Testis (tissue), 2 donors: ENCODE measurements at regions not wholly inside any gene's neighbourhood (a gene's known extent, or its start where the extent isn't known, plus 50 kb on each side); places are given as distances from the start of the nearest gene placed in this dataset.

ENCODE experiments used
- CTCF ChIP-seq, 3 experiments: fragments of 450-650 bp in 2 of 3; fragments of 200-600 bp in 1 of 3; sonication (generic) in 1 of 3; IDR thresholded peaks; one replicate each; pipeline ENCODE4 v1.5.1; 2016 to 2019; ENCODE audit warnings: antibody characterized with exemption in 3 of 3, mild to moderate bottlenecking in 2 of 3, moderate library complexity in 1 of 3
- POLR2A ChIP-seq: fragments of 450-650 bp; IDR thresholded peaks from one replicate; pipeline ENCODE4 v1.6.1; 2017; ENCODE audit warnings: antibody characterized with exemption, mild to moderate bottlenecking, moderate library complexity

- no peak for TF ChIP-seq CTCF (IDR thresholded peaks at IDR 0.05)
- no peak for TF ChIP-seq POLR2A
These were observed 674.3 kb downstream of the NSUN3 start for GRCh38 chr3:94737116-94737515.
